SK-N-SH (cell line): ENCODE measurements at regions not wholly inside any gene's neighbourhood (a gene's known extent, or its start where the extent isn't known, plus 50 kb on each side); places are given as distances from the start of the nearest gene placed in this dataset.

ENCODE experiments used
- CTCF ChIA-PET: fragments of 300-600, 350-600 bp; formaldehyde crosslinking; extraction: SDS; loops from one replicate; lab custom pipeline; 2021; lab: Yijun Ruan, JAX
- POLR2A ChIA-PET: fragments of 350-600 bp; sonication (Branson Sonifier 250); formaldehyde crosslinking; extraction: SDS; loops from one replicate; lab custom pipeline; 2020; ENCODE audit warnings: antibody characterized with exemption, inconsistent platforms; lab: Yijun Ruan, JAX
- DNase-seq: peaks from one replicate; pipeline ENCODE4 v3.0.0; 2012
- H2AFZ ChIP-seq: fragments of 200-600 bp; sonication (generic); 2 replicates; pipeline ENCODE4 v1.8.1; 2016; ENCODE audit warnings: antibody characterized with exemption, mild to moderate bottlenecking, low read depth
- H3F3A ChIP-seq: fragments of 200-600 bp; sonication (generic); replicated peaks from 2 replicates; pipeline ENCODE3; 2016; ENCODE audit warnings: antibody characterized with exemption, mild to moderate bottlenecking; ENCODE audit not compliant: insufficient read depth
- H3K27ac ChIP-seq, 2 experiments: fragments of 200-500 bp in 1 of 2; fragments of 200-600 bp in 1 of 2; sonication (Bioruptor generic) in 1 of 2; sonication (generic), shearing (Covaris generic) in 1 of 2; 2 replicates each; pipeline versions ENCODE4 v1.5.1 to v1.6.1; 2014 to 2016; ENCODE audit warnings: low read depth in 2 of 2, inconsistent platforms in 1 of 2, low read length in 1 of 2, mild to moderate bottlenecking in 1 of 2, mixed read lengths in 1 of 2
- H3K27me3 ChIP-seq: fragments of 200-600 bp; sonication (generic), shearing (Covaris generic); 2 replicates; pipeline ENCODE4 v1.6.1; 2016; ENCODE audit warnings: mixed run types; ENCODE audit not compliant: insufficient read depth
- H3K36me3 ChIP-seq, 2 experiments: fragments of 200-500 bp in 1 of 2; fragments of 200-600 bp in 1 of 2; sonication (Bioruptor generic) in 1 of 2; sonication (generic) in 1 of 2; replicated peaks in 1 of 2; 2 replicates each; pipeline versions ENCODE3 to v1.5.1; 2014 to 2016; ENCODE audit warnings: low read length in 1 of 2, mild to moderate bottlenecking in 1 of 2; ENCODE audit not compliant: insufficient read depth in 2 of 2, control insufficient read depth in 1 of 2
- H3K4me1 ChIP-seq, 2 experiments: fragments of 200-500 bp in 1 of 2; fragments of 200-600 bp in 1 of 2; sonication (Bioruptor generic) in 1 of 2; sonication (generic), shearing (Covaris generic) in 1 of 2; 2 replicates each; pipeline versions ENCODE4 v1.5.1 to v1.6.1; 2014 to 2016; ENCODE audit warnings: low read depth in 1 of 2, low read length in 1 of 2, mixed run types in 1 of 2; ENCODE audit not compliant: insufficient read depth in 2 of 2, control insufficient read depth in 1 of 2
- H3K4me2 ChIP-seq: fragments of 200-600 bp; sonication (generic), shearing (Covaris generic); 2 replicates; pipeline ENCODE4 v1.6.1; 2017; ENCODE audit warnings: mixed run types
- H3K4me3 ChIP-seq, 2 experiments: fragments of 200-500 bp in 1 of 2; fragments of 200-600 bp in 1 of 2; sonication (Bioruptor generic) in 1 of 2; sonication (generic), shearing (Covaris generic) in 1 of 2; 2 replicates each; pipeline versions ENCODE4 v1.5.1 to v1.8.1; 2014 to 2016; ENCODE audit warnings: low read depth in 2 of 2, inconsistent platforms in 1 of 2, low read length in 1 of 2, mild to moderate bottlenecking in 1 of 2, mixed read lengths in 1 of 2, moderate library complexity in 1 of 2
- H3K79me2 ChIP-seq: fragments of 200-600 bp; sonication (generic); 2 replicates; pipeline ENCODE4 v1.8.1; 2017; ENCODE audit warnings: mild to moderate bottlenecking; ENCODE audit not compliant: insufficient read depth
- H3K9ac ChIP-seq: fragments of 200-600 bp; sonication (generic); 2 replicates; pipeline ENCODE4 v1.6.1; 2017; ENCODE audit warnings: mixed run types
- H3K9me2 ChIP-seq: fragments of 200-600 bp; sonication (generic); 2 replicates; pipeline ENCODE4 v1.6.1; 2017; ENCODE audit warnings: mixed run types
- H3K9me3 ChIP-seq: fragments of 200-600 bp; sonication (generic); 2 replicates; pipeline ENCODE4 v1.6.1; 2017; ENCODE audit warnings: mixed run types, mild to moderate bottlenecking, moderate library complexity
- H4K20me1 ChIP-seq: fragments of 200-600 bp; sonication (generic); 2 replicates; pipeline ENCODE4 v1.6.1; 2017; ENCODE audit warnings: mild to moderate bottlenecking, mixed run types; ENCODE audit not compliant: insufficient read depth
- CTCF ChIP-seq: fragments of 200-600 bp; sonication (generic); IDR thresholded peaks from 2 replicates; pipeline ENCODE4 v1.6.1; 2017; ENCODE audit warnings: antibody characterized with exemption, mild to moderate bottlenecking, moderate library complexity
- GABPA ChIP-seq: IDR thresholded peaks from 2 replicates; pipeline ENCODE4 v1.4.0; 2012; ENCODE audit warnings: low read depth, mild to moderate bottlenecking
- IRF3 ChIP-seq: fragments of 150-350 bp; IDR thresholded peaks from 2 replicates; pipeline ENCODE4 v1.6.1; 2016; ENCODE audit warnings: mild to moderate bottlenecking, low read depth, low read length
- MEF2A ChIP-seq: IDR thresholded peaks from 2 replicates; pipeline ENCODE4 v1.4.0; 2012; ENCODE audit warnings: low read depth, borderline replicate concordance
- PBX3 ChIP-seq: IDR thresholded peaks from 2 replicates; pipeline ENCODE4; 2012
- RFX5 ChIP-seq: IDR thresholded peaks from 2 replicates; pipeline ENCODE4 v1.6.1; 2012; ENCODE audit warnings: mild to moderate bottlenecking, improper control_type of control experiment, low read length
- SIN3A ChIP-seq: IDR thresholded peaks from 2 replicates; pipeline ENCODE4 v1.6.1; 2012; ENCODE audit warnings: low read depth, mild to moderate bottlenecking, low read length, moderate library complexity, borderline replicate concordance
- TCF12 ChIP-seq: IDR thresholded peaks from 2 replicates; pipeline ENCODE4 v1.4.0; 2012
- USF2 ChIP-seq: fragments of 150-350 bp; IDR thresholded peaks from 2 replicates; pipeline ENCODE4 v1.6.1; 2017; ENCODE audit warnings: antibody characterized with exemption, low read length, low read depth, borderline replicate concordance
- WGBS: methylation state at CpG from one replicate; pipeline ENCODE4 v1.1.6; 2017; ENCODE audit warnings: low lambda C conversion rate; 5-methylcytosine and 5-hydroxymethylcytosine counted together

- TF ChIP-seq IRF3 (no peak), RFX5 (no peak), GABPA (no peak)
These were observed 408.9 kb upstream of the RGMB start (continued) for GRCh38 chr5:98364549-98364948.

GRCh38 chr5:98365126-98365525, 408.3 kb upstream of the RGMB start:
- Histone ChIP-seq H3K9ac (no peak overlapping the region), H3K27me3 (no peaks in the 10 kb centered on the region), H4K20me1 (no peaks in the 10 kb centered on the region), H3K36me3 (no peaks in the 10 kb centered on the region), H3F3A (no peaks in the 10 kb centered on the region), H3K4me3 (no peak overlapping the region), H3K4me2 (no peak overlapping the region), H3K9me3 (0 out of 2 replicates have a peak, but pooled peaks cover 2% of the 10 kb centered on the region), H3K27ac (no peak overlapping the region), H3K79me2 (no peaks in the 10 kb centered on the region), H3K4me1 (peaks cover 0 to 2% of the 10 kb centered on the region in 2 experiments; a peak in 1 of 4 replicates), H3K9me2 (no peaks in the 10 kb centered on the region), H2AFZ (no peak overlapping the region)
- WGBS: 80% methylated on average over 2 of the region's 2 CpGs
- TF ChIP-seq IRF3 (no peak), SIN3A (no peak), MEF2A (no peak), USF2 (no peak), RFX5 (no peak), PBX3 (no peak), TCF12 (no peak), CTCF (no peak)
- DNase-seq: no peak
- ChIA-PET POLR2A (no interaction called here), CTCF (interaction anchor here (1.4 kb wide), 1 partner anchor 29 kb away, joined by 3 read pairs; no protein-coding TSS in a partner anchor)
